HG02973 (cell line): ENCODE measurements at regions not wholly inside any gene's neighbourhood (a gene's known extent, or its start where the extent isn't known, plus 50 kb on each side); places are given as distances from the start of the nearest gene placed in this dataset.
A peak's percentile ranks its signal among the peaks of the same experiment; 100 is the strongest.

ENCODE experiments used
- ATAC-seq: cut with Tn5 transposase; IDR thresholded peaks from one replicate; pipeline ENCODE4 v1.9.1; 2021; ENCODE audit warnings: moderate library complexity; ENCODE audit not compliant: unreplicated experiment

- no peak for ATAC-seq
Measured at GRCh38 chr18:56139792-56140254, 498.6 kb downstream of the TXNL1 start.

- no peak for ATAC-seq
Measured at GRCh38 chr18:56139372-56139771, 499.0 kb downstream of the TXNL1 start.

GRCh38 chr18:56136105-56136504, 502.3 kb downstream of the TXNL1 start:
- ATAC-seq, result no peak

GRCh38 chr18:56130481-56130880, 507.9 kb downstream of the TXNL1 start:
- no peak for ATAC-seq

GRCh38 chr18:56128153-56128791, 510.1 kb downstream of the TXNL1 start:
- no peak for ATAC-seq

GRCh38 chr18:56127322-56128099, 510.9 kb downstream of the TXNL1 start:
- no peak for ATAC-seq

GRCh38 chr18:56124186-56124585, 514.2 kb downstream of the TXNL1 start:
- no peak for ATAC-seq

- no peak for ATAC-seq
Measured at GRCh38 chr18:56121669-56122068, 516.7 kb downstream of the TXNL1 start.

- no peak for ATAC-seq
Measured at GRCh38 chr18:56120782-56121181, 517.6 kb downstream of the TXNL1 start.

- ATAC-seq, result no peak
Measured at GRCh38 chr18:56119681-56120080, 518.7 kb downstream of the TXNL1 start.

GRCh38 chr18:56118422-56118821, 520.0 kb downstream of the TXNL1 start:
- ATAC-seq, result no peak

GRCh38 chr18:56115071-56116015, 523.0 kb downstream of the TXNL1 start:
- no peak for ATAC-seq

GRCh38 chr18:56112984-56113383, 525.0 kb upstream of the TCF4 start:
- ATAC-seq, result no peak

GRCh38 chr18:56112013-56112749, 524.2 kb upstream of the TCF4 start:
- ATAC-seq, result peak; percentile 99

- no peak for ATAC-seq
Measured at GRCh38 chr18:56109757-56110156, 521.8 kb upstream of the TCF4 start.

- no peak for ATAC-seq
Measured at GRCh38 chr18:56108478-56109367, 520.7 kb upstream of the TCF4 start.

- no peak for ATAC-seq
Measured at GRCh38 chr18:56107821-56108477, 520.0 kb upstream of the TCF4 start.

GRCh38 chr18:56100090-56100722, 512.2 kb upstream of the TCF4 start:
- ATAC-seq, result no peak

- no peak for ATAC-seq
Measured at GRCh38 chr18:56097621-56098020, 509.6 kb upstream of the TCF4 start.
